OCI-LY1 (cell line): ENCODE measurements at regions not wholly inside any gene's neighbourhood (a gene's known extent, or its start where the extent isn't known, plus 50 kb on each side); places are given as distances from the start of the nearest gene placed in this dataset.

ENCODE experiments used
- H2AFZ ChIP-seq: fragments of 200-600 bp; sonication (generic), shearing (Covaris generic); 2 replicates; pipeline ENCODE4 v1.6.0; 2014; ENCODE audit warnings: antibody characterized with exemption, mild to moderate bottlenecking, low read length
- H3F3A ChIP-seq: fragments of 200-600 bp; sonication (generic), shearing (Covaris generic); 2 replicates; pipeline ENCODE4 v1.6.0; 2014; ENCODE audit warnings: mild to moderate bottlenecking, antibody characterized with exemption, low read length, moderate library complexity; ENCODE audit not compliant: insufficient read depth
- H3K27ac ChIP-seq: fragments of 200-600 bp; sonication (generic); 2 replicates; pipeline ENCODE4 v1.5.1; 2014; ENCODE audit warnings: low read length, mixed run types, mild to moderate bottlenecking, low read depth; ENCODE audit not compliant: poor library complexity, severe bottlenecking
- H3K27me3 ChIP-seq: fragments of 200-600 bp; sonication (generic); 2 replicates; pipeline ENCODE4 v1.6.0; 2014; ENCODE audit warnings: antibody characterized with exemption, mild to moderate bottlenecking, low read length, moderate library complexity; ENCODE audit not compliant: insufficient read depth
- H3K36me3 ChIP-seq: fragments of 200-600 bp; sonication (generic); 2 replicates; pipeline ENCODE4 v1.6.1; 2014; ENCODE audit warnings: mild to moderate bottlenecking, antibody characterized with exemption, low read length, moderate library complexity, mixed read lengths; ENCODE audit not compliant: insufficient read depth
- H3K4me1 ChIP-seq: fragments of 200-600 bp; sonication (generic); 2 replicates; pipeline ENCODE4 v1.5.1; 2014; ENCODE audit warnings: mild to moderate bottlenecking, low read length, moderate library complexity; ENCODE audit not compliant: insufficient read depth, severe bottlenecking
- H3K4me2 ChIP-seq: fragments of 200-600 bp; sonication (generic), shearing (Covaris generic); 2 replicates; pipeline ENCODE4 v1.6.1; 2014; ENCODE audit warnings: low read length
- H3K4me3 ChIP-seq: fragments of 200-600 bp; sonication (generic); 2 replicates; pipeline ENCODE4 v1.5.1; 2014; ENCODE audit warnings: low read length, low read depth, mild to moderate bottlenecking, mixed read lengths; ENCODE audit not compliant: poor library complexity, severe bottlenecking
- H3K79me2 ChIP-seq: fragments of 200-600 bp; shearing (Covaris generic); 2 replicates; pipeline ENCODE4 v1.6.1; 2016; ENCODE audit warnings: mixed run types, low read length, mixed read lengths; ENCODE audit not compliant: insufficient read depth
- H3K9ac ChIP-seq: fragments of 200-600 bp; sonication (generic), shearing (Covaris generic); 2 replicates; pipeline ENCODE4 v1.6.1; 2014; ENCODE audit warnings: mild to moderate bottlenecking, low read length, mixed read lengths
- H3K9me2 ChIP-seq: fragments of 200-600 bp; sonication (generic), shearing (Covaris generic); 2 replicates; pipeline ENCODE4 v1.6.1; 2014; ENCODE audit warnings: low read depth, mild to moderate bottlenecking, low read length, mixed read lengths
- H3K9me3 ChIP-seq: fragments of 200-600 bp; shearing (Covaris generic); 2 replicates; pipeline ENCODE4 v1.6.1; 2014; ENCODE audit warnings: low read length, mixed read lengths
- H4K20me1 ChIP-seq: fragments of 200-600 bp; sonication (generic), shearing (Covaris generic); 2 replicates; pipeline ENCODE4 v1.6.0; 2016; ENCODE audit warnings: mild to moderate bottlenecking, low read length; ENCODE audit not compliant: insufficient read depth
- CTCF ChIP-seq: fragments of 200-600 bp; sonication (generic), shearing (Covaris generic); IDR thresholded peaks from 2 replicates; pipeline ENCODE4 v1.5.1; 2017; ENCODE audit warnings: mild to moderate bottlenecking, antibody characterized with exemption, low read length, moderate library complexity, mixed read lengths
- EZH2 ChIP-seq: fragments of 200-600 bp; sonication (generic), shearing (Covaris generic); IDR thresholded peaks from 2 replicates; pipeline ENCODE4 v1.8.0; 2017; ENCODE audit warnings: borderline replicate concordance, mixed run types, mild to moderate bottlenecking, antibody characterized with exemption, low read length, moderate library complexity, mixed read lengths

GRCh38 chr1:232510367-232511110 lies 119.4 kb downstream of the SIPA1L2 start:
- Histone ChIP-seq H4K20me1 (no peaks in the 10 kb centered on the region), H3K27ac (no peak overlapping the region), H3K9me3 (no peaks in the 10 kb centered on the region), H3K4me2 (no peak overlapping the region), H3K9ac (no peak overlapping the region), H3K9me2 (no peaks in the 10 kb centered on the region), H2AFZ (no peak overlapping the region), H3K27me3 (no peaks in the 10 kb centered on the region), H3K79me2 (no peaks in the 10 kb centered on the region), H3K36me3 (no peaks in the 10 kb centered on the region), H3K4me3 (no peak overlapping the region), H3K4me1 (no peaks in the 10 kb centered on the region), H3F3A (no peaks in the 10 kb centered on the region)
- TF ChIP-seq CTCF = no peak
- TF ChIP-seq EZH2 = no peak

- H3K9ac ChIP-seq = no peak overlapping the region
- H3K79me2 ChIP-seq = no peaks in the 10 kb centered on the region
- no peaks in the 10 kb centered on the region for H3K9me2 ChIP-seq
- no peak overlapping the region for H3K4me3 ChIP-seq
- no peaks in the 10 kb centered on the region for H3K9me3 ChIP-seq
- H3K36me3 ChIP-seq = no peaks in the 10 kb centered on the region
- TF ChIP-seq CTCF = no peak
- TF ChIP-seq EZH2 = no peak
- no peaks in the 10 kb centered on the region for H3K4me1 ChIP-seq
- no peak overlapping the region for H2AFZ ChIP-seq
- H3K27ac ChIP-seq = no peak overlapping the region
- no peaks in the 10 kb centered on the region for H4K20me1 ChIP-seq
- H3K4me2 ChIP-seq = no peak overlapping the region
- H3F3A ChIP-seq = no peaks in the 10 kb centered on the region
- no peaks in the 10 kb centered on the region for H3K27me3 ChIP-seq
Observed at GRCh38 chr1:232509570-232509969, 120.4 kb downstream of the SIPA1L2 start.

GRCh38 chr1:232508130-232508701 lies 121.7 kb downstream of the SIPA1L2 start:
- H3K79me2 ChIP-seq = no peaks in the 10 kb centered on the region
- H3K4me1 ChIP-seq = no peaks in the 10 kb centered on the region
- H3K27me3 ChIP-seq = no peaks in the 10 kb centered on the region
- H3K9ac ChIP-seq = no peak overlapping the region
- H3K4me2 ChIP-seq = no peak overlapping the region
- no peak for TF ChIP-seq EZH2
- no peak for TF ChIP-seq CTCF
- H3F3A ChIP-seq = no peaks in the 10 kb centered on the region
- H3K27ac ChIP-seq = no peak overlapping the region
- no peak overlapping the region for H3K4me3 ChIP-seq
- no peaks in the 10 kb centered on the region for H3K36me3 ChIP-seq
- H3K9me3 ChIP-seq = no peaks in the 10 kb centered on the region
- no peaks in the 10 kb centered on the region for H3K9me2 ChIP-seq
- H4K20me1 ChIP-seq = no peaks in the 10 kb centered on the region
- no peak overlapping the region for H2AFZ ChIP-seq
